WTC11 (cell line): ENCODE measurements at regions not wholly inside any gene's neighbourhood (a gene's known extent, or its start where the extent isn't known, plus 50 kb on each side); places are given as distances from the start of the nearest gene placed in this dataset.

Experiments used
- ATAC-seq: fragments of 200-7000 bp; cut with Tn5 transposase; 2 replicates; pipeline ENCODE4 v1.10.0; 2021; ENCODE audit warnings: mild to moderate bottlenecking, moderate library complexity
- CTCF ChIA-PET: fragments of 300-600 bp; sonication (Branson Sonifier 250); formaldehyde crosslinking; loops from one replicate; lab custom pipeline; 2021; ENCODE audit warnings: antibody characterized with exemption; lab: Charles Lee
- POLR2A ChIA-PET: fragments of 350-600 bp; sonication (Branson Sonifier 250); formaldehyde crosslinking; loops from one replicate; lab custom pipeline; 2021; ENCODE audit warnings: antibody characterized with exemption; lab: Charles Lee
- DNase-seq: peaks from one replicate; pipeline ENCODE4 v3.0.0; 2021; ENCODE audit warnings: low spot score
- H3K27ac Mint-ChIP-seq: 2 replicates; pipeline ENCODE4 v1.8.0; 2021; ENCODE audit warnings: mixed read lengths
- H3K27me3 Mint-ChIP-seq: 2 replicates; pipeline ENCODE4 v1.8.0; 2021; ENCODE audit warnings: low read depth, mild to moderate bottlenecking, moderate library complexity, mixed read lengths
- H3K36me3 Mint-ChIP-seq: 2 replicates; pipeline ENCODE4 v1.8.0; 2021; ENCODE audit warnings: mixed read lengths
- H3K4me1 Mint-ChIP-seq: 2 replicates; pipeline ENCODE4 v1.8.0; 2022; ENCODE audit warnings: mixed read lengths
- H3K4me3 Mint-ChIP-seq: 2 replicates; pipeline ENCODE4 v1.8.0; 2021; ENCODE audit warnings: mild to moderate bottlenecking, moderate library complexity, mixed read lengths
- H3K9me3 Mint-ChIP-seq: 2 replicates; pipeline ENCODE4 v1.8.0; 2021; ENCODE audit warnings: mixed read lengths
- AR ChIP-seq: fragments of 250-450 bp; sonication (Bioruptor Pico); IDR thresholded peaks from 2 replicates; pipeline ENCODE4 v1.9.0; 2021; ENCODE audit warnings: mild to moderate bottlenecking
- CREM ChIP-seq: sonication (generic); formaldehyde crosslinking; IDR thresholded peaks from 2 replicates; pipeline ENCODE4 v1.8.1; 2022; ENCODE audit warnings: mild to moderate bottlenecking, missing genetic modification reagents, moderate library complexity
- CTCF ChIP-seq: fragments of 200-600 bp; IDR thresholded peaks from 2 replicates; pipeline ENCODE4 v1.8.0; 2022; ENCODE audit warnings: antibody characterized with exemption
- ESRRA ChIP-seq: sonication (generic); formaldehyde crosslinking; IDR thresholded peaks from 2 replicates; pipeline ENCODE4 v1.8.1; 2022; ENCODE audit warnings: mild to moderate bottlenecking, missing genetic modification reagents, borderline replicate concordance
- FOXJ3 ChIP-seq: sonication (generic); formaldehyde crosslinking; IDR thresholded peaks from 2 replicates; pipeline ENCODE4 v1.9.0; 2021; ENCODE audit warnings: missing genetic modification reagents, mild to moderate bottlenecking, borderline replicate concordance
- FOXK1 ChIP-seq: sonication (generic); formaldehyde crosslinking; IDR thresholded peaks from 2 replicates; pipeline ENCODE4 v1.8.0; 2022; ENCODE audit warnings: mild to moderate bottlenecking, moderate library complexity, missing genetic modification reagents
- GABPB1 ChIP-seq: sonication (generic); formaldehyde crosslinking; IDR thresholded peaks from 2 replicates; pipeline ENCODE4 v1.8.1; 2023; ENCODE audit warnings: mild to moderate bottlenecking, missing genetic modification reagents
- IRF1 ChIP-seq: sonication (generic); formaldehyde crosslinking; IDR thresholded peaks from 2 replicates; pipeline ENCODE4 v1.8.0; 2023; ENCODE audit warnings: missing genetic modification reagents
- JAZF1 ChIP-seq: fragments of 250-450 bp; sonication (Bioruptor Pico); IDR thresholded peaks from 2 replicates; pipeline ENCODE4 v1.9.0; 2021; ENCODE audit warnings: moderate library complexity, mild to moderate bottlenecking, inconsistent platforms
- MYBL2 ChIP-seq: sonication (generic); formaldehyde crosslinking; IDR thresholded peaks from 2 replicates; pipeline ENCODE4 v1.8.1; 2023; ENCODE audit warnings: mild to moderate bottlenecking, moderate library complexity, missing genetic modification reagents
- NR1H2 ChIP-seq: sonication (generic); formaldehyde crosslinking; IDR thresholded peaks from 2 replicates; pipeline ENCODE4 v1.9.0; 2021; ENCODE audit warnings: mild to moderate bottlenecking, moderate library complexity, missing genetic modification reagents
- NR2C2 ChIP-seq: sonication (generic); formaldehyde crosslinking; IDR thresholded peaks from 2 replicates; pipeline ENCODE4 v1.8.0; 2022; ENCODE audit warnings: mild to moderate bottlenecking, missing genetic modification reagents
- OVOL2 ChIP-seq: fragments of 250-450 bp; sonication (Bioruptor Pico); IDR thresholded peaks from 2 replicates; pipeline ENCODE4 v1.9.0; 2021; ENCODE audit warnings: mild to moderate bottlenecking, borderline replicate concordance
- RELA ChIP-seq: sonication (generic); formaldehyde crosslinking; IDR thresholded peaks from 2 replicates; pipeline ENCODE4 v1.8.1; 2022; ENCODE audit warnings: missing genetic modification reagents, mild to moderate bottlenecking, borderline replicate concordance
- SMAD4 ChIP-seq: sonication (generic); formaldehyde crosslinking; IDR thresholded peaks from 2 replicates; pipeline ENCODE4 v1.8.0; 2022; ENCODE audit warnings: mild to moderate bottlenecking, missing genetic modification reagents
- SOX15 ChIP-seq: fragments of 250-450 bp; sonication (Bioruptor Pico); IDR thresholded peaks from 2 replicates; pipeline ENCODE4 v1.9.0; 2021; ENCODE audit warnings: mild to moderate bottlenecking
- TCF7 ChIP-seq: sonication (generic); formaldehyde crosslinking; IDR thresholded peaks from 2 replicates; pipeline ENCODE4 v1.8.0; 2022; ENCODE audit warnings: mild to moderate bottlenecking, low read depth, missing genetic modification reagents, moderate library complexity
- ZNF138 ChIP-seq: sonication (generic); formaldehyde crosslinking; conservative IDR thresholded peaks from 2 replicates; pipeline ENCODE4 v1.8.1; 2022; ENCODE audit warnings: mild to moderate bottlenecking, moderate library complexity, missing genetic modification reagents
- ZNF232 ChIP-seq: sonication (generic); formaldehyde crosslinking; IDR thresholded peaks from 2 replicates; pipeline ENCODE4 v1.8.0; 2022; ENCODE audit warnings: mild to moderate bottlenecking, missing genetic modification reagents
- ZNF317 ChIP-seq: sonication (generic); formaldehyde crosslinking; IDR thresholded peaks from 2 replicates; pipeline ENCODE4 v1.8.1; 2023; ENCODE audit warnings: low read depth, mild to moderate bottlenecking, moderate library complexity, missing genetic modification reagents, borderline replicate concordance
- ZNF416 ChIP-seq: fragments of 250-450 bp; sonication (Bioruptor Pico); IDR thresholded peaks from 2 replicates; pipeline ENCODE4 v1.9.0; 2021; ENCODE audit warnings: mild to moderate bottlenecking, inconsistent platforms
- ZNF671 ChIP-seq: fragments of 250-450 bp; sonication (Bioruptor Pico); IDR thresholded peaks from 2 replicates; pipeline ENCODE4 v1.8.0; 2021; ENCODE audit warnings: mild to moderate bottlenecking
- TF ChIP-seq, protein P1 (sequence below): fragments of 250-450 bp; sonication (Bioruptor Pico); IDR thresholded peaks from 2 replicates; pipeline ENCODE4 v2.1.2; 2022; ENCODE audit warnings: mild to moderate bottlenecking, moderate library complexity
- TF ChIP-seq, protein P2 (sequence below): sonication (generic); formaldehyde crosslinking; IDR thresholded peaks from 2 replicates; pipeline ENCODE4 v1.8.0; 2022; ENCODE audit warnings: mild to moderate bottlenecking, missing genetic modification reagents
- TF ChIP-seq, protein P3 (sequence below): sonication (generic); formaldehyde crosslinking; conservative IDR thresholded peaks from 2 replicates; pipeline ENCODE4 v1.8.1; 2022; ENCODE audit warnings: mild to moderate bottlenecking, missing genetic modification reagents
- TF ChIP-seq, protein P4 (sequence below): sonication (generic); formaldehyde crosslinking; IDR thresholded peaks from 2 replicates; pipeline ENCODE4 v1.8.1; 2022; ENCODE audit warnings: mild to moderate bottlenecking, moderate library complexity, missing genetic modification reagents

DNA sequence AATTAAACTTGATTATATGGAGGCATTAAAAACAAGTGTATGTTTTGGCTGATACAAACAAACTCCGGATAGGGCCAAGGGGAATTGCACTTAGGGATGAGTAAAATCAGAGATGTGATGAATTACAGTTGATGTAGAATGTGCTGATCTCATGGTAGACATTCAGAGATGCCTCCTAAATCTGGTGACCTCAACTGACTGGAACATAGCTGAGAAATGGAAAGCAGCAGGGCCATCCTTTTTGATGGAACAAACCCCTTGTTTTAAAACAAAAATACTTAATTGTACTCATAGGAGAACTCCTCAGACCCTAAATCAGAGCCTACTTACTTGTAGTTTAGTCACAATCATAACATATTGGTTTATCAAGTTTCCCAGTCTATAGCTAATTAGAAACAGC lies 122.8 kb downstream of the C12orf75 start (continued):
- no peak for TF ChIP-seq RELA (CRISPR knock-in tag)
- TF ChIP-seq NR2C2, result no peak

GRCh38 chr12:105454688-105455087 lies 124.2 kb downstream of the C12orf75 start:
- Mint-ChIP-seq H3K27me3 (no peaks in the 10 kb centered on the region; the same call in 1 of the 2 replicates), H3K4me1 (peaks cover 4% of the 10 kb centered on the region; the same call in 1 of the 2 replicates), H3K27ac (no peak overlapping the region), H3K9me3 (peaks cover 16% of the 10 kb centered on the region), H3K4me3 (no peak overlapping the region), H3K36me3 (peaks cover 3% of the 10 kb centered on the region; the same call in 1 of the 2 replicates)
- ChIA-PET POLR2A (no interaction called here), CTCF (interaction anchor here (1.0 kb wide), 1 partner anchor 33 kb away, joined by 3 read pairs; no protein-coding TSS in a partner anchor)
- TF ChIP-seq CTCF, result no peak
- TF ChIP-seq, protein P1, sequence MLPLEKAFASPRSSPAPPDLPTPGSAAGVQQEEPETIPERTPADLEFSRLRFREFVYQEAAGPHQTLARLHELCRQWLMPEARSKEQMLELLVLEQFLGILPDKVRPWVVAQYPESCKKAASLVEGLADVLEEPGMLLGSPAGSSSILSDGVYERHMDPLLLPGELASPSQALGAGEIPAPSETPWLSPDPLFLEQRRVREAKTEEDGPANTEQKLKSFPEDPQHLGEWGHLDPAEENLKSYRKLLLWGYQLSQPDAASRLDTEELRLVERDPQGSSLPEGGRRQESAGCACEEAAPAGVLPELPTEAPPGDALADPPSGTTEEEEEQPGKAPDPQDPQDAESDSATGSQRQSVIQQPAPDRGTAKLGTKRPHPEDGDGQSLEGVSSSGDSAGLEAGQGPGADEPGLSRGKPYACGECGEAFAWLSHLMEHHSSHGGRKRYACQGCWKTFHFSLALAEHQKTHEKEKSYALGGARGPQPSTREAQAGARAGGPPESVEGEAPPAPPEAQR (CRISPR knock-in tag), result no peak
- no peak for TF ChIP-seq SMAD4 (CRISPR knock-in tag)
- no peak for TF ChIP-seq SOX15 (CRISPR knock-in tag)
- no peak for TF ChIP-seq ZNF416
- TF ChIP-seq GABPB1 (CRISPR knock-in tag), result no peak
- TF ChIP-seq MYBL2 (CRISPR knock-in tag), result no peak
- TF ChIP-seq ZNF317, result no peak
- no peak for TF ChIP-seq ESRRA (CRISPR knock-in tag)
- TF ChIP-seq AR (CRISPR knock-in tag), result no peak
- TF ChIP-seq, protein P2, sequence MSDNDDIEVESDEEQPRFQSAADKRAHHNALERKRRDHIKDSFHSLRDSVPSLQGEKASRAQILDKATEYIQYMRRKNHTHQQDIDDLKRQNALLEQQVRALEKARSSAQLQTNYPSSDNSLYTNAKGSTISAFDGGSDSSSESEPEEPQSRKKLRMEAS, result no peak
- TF ChIP-seq FOXK1 (CRISPR knock-in tag), result no peak
- DNase-seq (no peak), ATAC-seq (no peak)

GRCh38 chr12:105455261-105455660 lies 124.8 kb downstream of the C12orf75 start:
- DNase-seq, result no peak
- no peak for ATAC-seq
- ChIA-PET CTCF (interaction anchor here (1.0 kb wide), 1 partner anchor 34 kb away, joined by 3 read pairs; no protein-coding TSS in a partner anchor), POLR2A (no interaction called here)
- Mint-ChIP-seq H3K36me3 (peaks cover 3% of the 10 kb centered on the region; the same call in 1 of the 2 replicates), H3K27ac (no peak overlapping the region), H3K27me3 (no peaks in the 10 kb centered on the region), H3K4me1 (peaks cover 4% of the 10 kb centered on the region; the same call in 1 of the 2 replicates), H3K4me3 (no peak overlapping the region), H3K9me3 (peaks cover 16% of the 10 kb centered on the region)
- TF ChIP-seq, protein P3, sequence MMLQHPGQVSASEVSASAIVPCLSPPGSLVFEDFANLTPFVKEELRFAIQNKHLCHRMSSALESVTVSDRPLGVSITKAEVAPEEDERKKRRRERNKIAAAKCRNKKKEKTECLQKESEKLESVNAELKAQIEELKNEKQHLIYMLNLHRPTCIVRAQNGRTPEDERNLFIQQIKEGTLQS (CRISPR knock-in tag), result no peak
- TF ChIP-seq NR1H2 (CRISPR knock-in tag) (no peak), FOXJ3 (CRISPR knock-in tag) (no peak), IRF1 (CRISPR knock-in tag) (no peak), CREM (no peak), ZNF138 (no peak), ZNF232 (CRISPR knock-in tag) (no peak), JAZF1 (no peak), ZNF671 (CRISPR knock-in tag) (no peak), TCF7 (CRISPR knock-in tag) (no peak), CTCF (no peak), OVOL2 (CRISPR knock-in tag) (no peak)
- TF ChIP-seq, protein P4, sequence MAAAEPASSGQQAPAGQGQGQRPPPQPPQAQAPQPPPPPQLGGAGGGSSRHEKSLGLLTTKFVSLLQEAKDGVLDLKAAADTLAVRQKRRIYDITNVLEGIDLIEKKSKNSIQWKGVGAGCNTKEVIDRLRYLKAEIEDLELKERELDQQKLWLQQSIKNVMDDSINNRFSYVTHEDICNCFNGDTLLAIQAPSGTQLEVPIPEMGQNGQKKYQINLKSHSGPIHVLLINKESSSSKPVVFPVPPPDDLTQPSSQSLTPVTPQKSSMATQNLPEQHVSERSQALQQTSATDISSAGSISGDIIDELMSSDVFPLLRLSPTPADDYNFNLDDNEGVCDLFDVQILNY (CRISPR knock-in tag), result no peak
